ENCODE measurements at regions not wholly inside any gene's neighbourhood (a gene's known extent, or its start where the extent isn't known, plus 50 kb on each side); places are given as distances from the start of the nearest gene placed in this dataset.

DNA sequence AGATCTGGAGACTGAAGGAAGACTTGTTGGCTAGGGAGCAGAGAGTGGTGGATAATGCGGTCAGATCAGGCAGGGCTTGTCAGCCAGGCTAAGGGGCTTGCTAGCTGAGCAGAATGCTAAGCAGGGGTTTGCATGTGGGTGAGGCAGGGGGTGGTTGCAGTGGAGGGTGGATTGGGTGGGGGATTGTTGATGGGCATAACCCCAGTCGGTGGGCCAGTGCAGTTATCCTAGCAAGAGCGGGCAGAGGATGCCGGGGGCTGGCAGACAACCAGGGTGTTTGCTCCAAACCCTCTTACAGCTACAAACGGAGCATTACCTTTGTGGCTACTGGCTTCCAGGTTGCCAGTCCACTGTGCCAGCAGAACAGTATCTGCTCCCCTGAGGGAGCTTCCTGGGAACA is 131.5 kb upstream of the LGALSL start:
- DNase-seq: no peak
- no peak for TF ChIP-seq POLR2A (IDR thresholded peaks at IDR 0.05)
- TF ChIP-seq, protein P1, sequence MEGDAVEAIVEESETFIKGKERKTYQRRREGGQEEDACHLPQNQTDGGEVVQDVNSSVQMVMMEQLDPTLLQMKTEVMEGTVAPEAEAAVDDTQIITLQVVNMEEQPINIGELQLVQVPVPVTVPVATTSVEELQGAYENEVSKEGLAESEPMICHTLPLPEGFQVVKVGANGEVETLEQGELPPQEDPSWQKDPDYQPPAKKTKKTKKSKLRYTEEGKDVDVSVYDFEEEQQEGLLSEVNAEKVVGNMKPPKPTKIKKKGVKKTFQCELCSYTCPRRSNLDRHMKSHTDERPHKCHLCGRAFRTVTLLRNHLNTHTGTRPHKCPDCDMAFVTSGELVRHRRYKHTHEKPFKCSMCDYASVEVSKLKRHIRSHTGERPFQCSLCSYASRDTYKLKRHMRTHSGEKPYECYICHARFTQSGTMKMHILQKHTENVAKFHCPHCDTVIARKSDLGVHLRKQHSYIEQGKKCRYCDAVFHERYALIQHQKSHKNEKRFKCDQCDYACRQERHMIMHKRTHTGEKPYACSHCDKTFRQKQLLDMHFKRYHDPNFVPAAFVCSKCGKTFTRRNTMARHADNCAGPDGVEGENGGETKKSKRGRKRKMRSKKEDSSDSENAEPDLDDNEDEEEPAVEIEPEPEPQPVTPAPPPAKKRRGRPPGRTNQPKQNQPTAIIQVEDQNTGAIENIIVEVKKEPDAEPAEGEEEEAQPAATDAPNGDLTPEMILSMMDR (IDR thresholded peaks at IDR 0.05): no peak
- Histone ChIP-seq H3K9me3 (no peaks in the 10 kb centered on the region), H3K4me3 (no peak overlapping the region), H3K27ac (no peak overlapping the region), H3K27me3 (no peaks in the 10 kb centered on the region), H3K36me3 (no peaks in the 10 kb centered on the region), H3K4me1 (peaks cover 0 to 10% (median 4%) of the 10 kb centered on the region in 4 donors)

DNA sequence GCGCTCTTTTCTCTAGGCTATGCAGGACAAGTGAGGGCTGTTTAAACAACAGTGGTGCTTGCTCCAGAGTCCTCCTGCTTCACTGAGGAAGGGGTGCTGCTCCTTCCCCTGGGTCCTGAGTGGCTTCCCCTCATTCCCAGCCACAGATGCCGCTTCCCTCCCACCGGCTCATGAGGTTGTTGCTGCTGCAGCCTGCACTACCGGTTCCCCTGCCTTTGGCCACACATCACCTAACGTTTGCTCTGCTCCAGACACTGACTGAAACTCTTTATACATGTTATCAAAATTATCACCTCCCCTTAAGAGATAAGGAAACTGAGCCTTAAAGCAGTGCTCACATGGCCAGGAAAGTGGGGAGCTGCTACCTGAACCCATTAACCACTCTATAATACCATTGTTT is 130.8 kb upstream of the LGALSL start:
- no peaks in the 10 kb centered on the region for H3K36me3 ChIP-seq
- peaks cover 0 to 15% (median 7%) of the 10 kb centered on the region in 4 donors for H3K4me1 ChIP-seq
- H3K27me3 ChIP-seq: no peaks in the 10 kb centered on the region
- H3K4me3 ChIP-seq: no peak overlapping the region
- H3K9me3 ChIP-seq: no peaks in the 10 kb centered on the region
- TF ChIP-seq, protein P1 (IDR thresholded peaks at IDR 0.05): no peak
- no peak for TF ChIP-seq POLR2A (IDR thresholded peaks at IDR 0.05)
- no peak for DNase-seq
- no peak overlapping the region for H3K27ac ChIP-seq

DNA sequence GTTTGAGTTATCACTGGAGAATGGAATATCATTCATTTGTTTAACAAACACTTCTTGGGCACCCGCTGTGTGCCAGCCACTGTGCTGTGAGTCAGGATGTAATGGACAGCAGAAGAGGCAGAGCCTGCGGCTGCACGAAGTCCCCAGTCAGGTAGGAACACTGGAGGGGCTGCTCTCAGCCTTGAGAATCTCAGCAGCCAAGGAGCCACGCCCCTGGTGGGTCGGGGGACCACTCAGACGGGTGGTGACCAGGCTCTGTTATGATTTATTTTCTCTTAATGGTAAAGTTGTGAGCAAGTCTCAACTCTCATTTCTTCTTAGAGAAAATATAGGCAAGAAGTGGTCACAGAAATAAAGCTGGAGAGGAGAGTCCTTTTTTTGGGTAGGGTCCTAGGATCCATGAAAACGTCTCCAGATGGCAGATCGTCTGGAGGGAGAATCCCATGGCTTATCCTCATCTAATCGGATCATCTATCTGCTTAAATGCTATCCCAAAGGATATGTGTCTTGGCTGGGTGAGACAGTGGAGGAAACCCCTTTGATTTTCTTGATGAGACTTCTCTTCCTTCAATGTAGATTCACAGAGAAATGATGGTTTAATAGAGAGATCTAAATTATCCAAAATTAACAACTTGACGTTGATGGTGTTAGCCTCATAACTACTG is 129.1 kb upstream of the LGALSL start:
- H3K27ac ChIP-seq: peak overlapping the region in 1 of 4 donors; percentile 20
- H3K27me3 ChIP-seq: no peaks in the 10 kb centered on the region
- peaks cover 0 to 18% (median 9%) of the 10 kb centered on the region in 4 donors for H3K4me1 ChIP-seq
- DNase-seq: no peak
- H3K4me3 ChIP-seq: no peak overlapping the region
- no peaks in the 10 kb centered on the region for H3K9me3 ChIP-seq
- H3K36me3 ChIP-seq: no peaks in the 10 kb centered on the region
- TF ChIP-seq POLR2A (IDR thresholded peaks at IDR 0.05): no peak
- TF ChIP-seq, protein P1 (IDR thresholded peaks at IDR 0.05): no peak

DNA sequence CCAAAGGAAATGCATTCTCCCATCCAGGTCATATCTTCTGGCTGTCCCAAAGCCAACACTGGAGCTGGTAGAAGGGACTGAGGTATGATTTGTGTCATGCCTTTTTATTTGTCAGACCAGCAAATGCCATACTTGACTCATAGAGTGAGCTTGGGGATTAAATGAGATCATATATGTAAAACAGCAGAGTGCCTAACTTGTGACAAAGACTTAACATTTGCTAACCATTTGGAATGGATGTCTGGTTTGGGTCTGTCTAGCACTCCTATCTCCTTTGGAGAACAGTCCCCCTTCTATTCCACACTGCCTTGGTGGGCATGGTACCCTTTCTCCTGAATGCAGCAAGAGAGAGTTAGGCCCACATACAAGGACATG is 128.5 kb upstream of the LGALSL start:
- H3K9me3 ChIP-seq: no peaks in the 10 kb centered on the region
- no peak for DNase-seq

DNA sequence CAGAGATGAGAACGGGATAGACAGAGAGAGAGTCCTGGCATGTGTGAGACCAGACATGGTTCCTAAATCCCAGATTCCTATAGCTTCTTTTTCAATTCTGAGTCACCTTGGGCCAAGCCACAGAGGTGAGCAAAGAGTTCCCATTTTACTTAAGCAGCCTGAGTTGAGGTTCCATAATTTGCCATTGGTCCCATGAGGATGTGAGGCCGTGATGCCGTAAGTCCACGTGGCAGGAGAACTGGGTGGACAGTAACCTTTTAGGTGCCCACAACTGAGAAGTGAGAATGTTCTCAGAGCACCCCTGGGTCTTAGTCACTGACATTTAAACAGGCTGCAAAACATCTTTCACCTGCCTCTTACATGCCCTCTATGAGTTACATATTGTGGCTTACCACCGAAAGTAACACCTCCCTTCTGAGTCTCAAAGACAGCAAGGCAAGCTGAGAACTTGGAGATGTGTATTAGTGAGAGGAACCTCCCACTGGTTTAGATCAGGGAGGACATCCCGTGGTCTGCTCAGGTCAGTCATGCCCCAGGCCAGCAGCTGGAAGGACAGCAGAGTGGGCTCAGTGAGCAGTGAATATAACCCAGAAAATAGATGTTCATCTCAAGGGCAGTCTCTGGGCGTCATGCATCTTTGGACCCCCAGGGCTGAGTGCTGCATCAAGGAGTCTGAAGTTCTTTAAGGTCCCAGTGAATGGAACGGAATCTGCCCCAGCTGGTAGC is 127.9 kb upstream of the LGALSL start:
- Histone ChIP-seq H3K27me3 (no peaks in the 10 kb centered on the region), H3K4me1 (peaks cover 0 to 18% (median 14%) of the 10 kb centered on the region in 4 donors), H3K36me3 (no peaks in the 10 kb centered on the region), H3K9me3 (no peaks in the 10 kb centered on the region), H3K4me3 (no peak overlapping the region), H3K27ac (peak overlapping the region; percentile 2 to 73 (median 22))
- DNase-seq: peak in 2 of 3 donors; percentile 56 to 57
- TF ChIP-seq POLR2A (IDR thresholded peaks at IDR 0.05): no peak
- TF ChIP-seq, protein P1 (IDR thresholded peaks at IDR 0.05): no peak

More for the DNA sequence above, 128.5 kb upstream of the LGALSL start:
- H3K27ac ChIP-seq: peak overlapping the region; percentile 2 to 73 (median 16)
- H3K36me3 ChIP-seq: no peaks in the 10 kb centered on the region
- H3K27me3 ChIP-seq: no peaks in the 10 kb centered on the region
- no peak for TF ChIP-seq POLR2A (IDR thresholded peaks at IDR 0.05)
- TF ChIP-seq, protein P1 (IDR thresholded peaks at IDR 0.05): no peak
- no peak overlapping the region for H3K4me3 ChIP-seq
- peaks cover 0 to 18% (median 11%) of the 10 kb centered on the region in 4 donors for H3K4me1 ChIP-seq

Measured in Peyer's patch (tissue), 4 donors.